Testis (tissue), 2 donors: ENCODE measurements at regions not wholly inside any gene's neighbourhood (a gene's known extent, or its start where the extent isn't known, plus 50 kb on each side); places are given as distances from the start of the nearest gene placed in this dataset.

Experiments used
- DNase-seq: peaks from one replicate; pipeline ENCODE4 v3.0.0-alpha.2; 2019
- H3K27ac ChIP-seq, 2 donors: fragments of 200-600 bp; sonication (generic); one replicate each; pipeline ENCODE4 v1.5.1; 2019
- H3K27me3 ChIP-seq: fragments of 200-600 bp; sonication (generic); one replicate; pipeline ENCODE4 v1.5.1; 2019
- H3K36me3 ChIP-seq: fragments of 200-600 bp; sonication (generic); one replicate; pipeline ENCODE4 v1.5.1; 2017; ENCODE audit warnings: low read depth; ENCODE audit errors: missing control alignments
- H3K4me1 ChIP-seq: fragments of 200-600 bp; sonication (generic); one replicate; pipeline ENCODE4 v1.5.1; 2019
- H3K4me3 ChIP-seq, 2 donors: fragments of 200-600 bp; sonication (generic); one replicate each; pipeline ENCODE4 v1.5.1; 2017 to 2019
- H3K9me3 ChIP-seq: fragments of 200-600 bp; sonication (generic); one replicate; pipeline ENCODE4 v1.5.1; 2017
- CTCF ChIP-seq, 3 experiments: fragments of 450-650 bp in 2 of 3; fragments of 200-600 bp in 1 of 3; sonication (generic) in 1 of 3; IDR thresholded peaks; one replicate each; pipeline ENCODE4 v1.5.1; 2016 to 2019; ENCODE audit warnings: antibody characterized with exemption in 3 of 3, mild to moderate bottlenecking in 2 of 3, moderate library complexity in 1 of 3
- POLR2A ChIP-seq: fragments of 450-650 bp; IDR thresholded peaks from one replicate; pipeline ENCODE4 v1.6.1; 2017; ENCODE audit warnings: antibody characterized with exemption, mild to moderate bottlenecking, moderate library complexity
- WGBS, 2 donors: methylation state at CpG; one replicate each; pipeline ENCODE4 v1.1.5; 2018; 5-methylcytosine and 5-hydroxymethylcytosine counted together
- intact Hi-C: fragments of 100-400 bp; cut with DNase I; formaldehyde crosslinking; loops from one replicate; pipeline ENCODE4 v1.15.1; 2023; ENCODE audit warnings: low total_unique reads

- peaks cover 24% of the 10 kb centered on the region for H3K4me1 ChIP-seq
Measured at GRCh38 chr2:240232961-240233884, 92.8 kb upstream of the OTOS start.

GRCh38 chr2:240233885-240234502 is 93.5 kb upstream of the OTOS start:
- Histone ChIP-seq H3K4me3 (peak overlapping the region in 1 of 2 donors; percentile 43), H3K36me3 (no peaks in the 10 kb centered on the region), H3K9me3 (no peaks in the 10 kb centered on the region), H3K27ac (no peak overlapping the region), H3K27me3 (no peaks in the 10 kb centered on the region), H3K4me1 (peaks cover 24% of the 10 kb centered on the region)
- 42 to 55% methylated on average over 13 to 15 of the region's 15 CpGs for WGBS, 2 donors
- intact Hi-C loops = loop anchor here (5.0 kb wide), 1 partner anchor 203 kb away; the partner anchor contains the start of gene GPC1
- TF ChIP-seq POLR2A (no peak), CTCF (IDR thresholded peaks at IDR 0.05) (no peak)
- DNase-seq = peak; percentile 18

More at GRCh38 chr2:240232961-240233884, 92.8 kb upstream of the OTOS start:
- intact Hi-C loops = loop anchor here (5.0 kb wide), 1 partner anchor 204 kb away; the partner anchor contains the start of gene GPC1
- Histone ChIP-seq H3K36me3 (no peaks in the 10 kb centered on the region), H3K27me3 (no peaks in the 10 kb centered on the region), H3K9me3 (no peaks in the 10 kb centered on the region), H3K4me3 (peak overlapping the region; percentile 31 to 43), H3K27ac (peak overlapping the region in 1 of 2 donors; percentile 31)
- peak; percentile 93 to 97 (median 94) for TF ChIP-seq CTCF (IDR thresholded peaks at IDR 0.05)
- TF ChIP-seq POLR2A = no peak
- DNase-seq = peak; percentile 96
- 8 to 13% methylated on average over 13 to 39 of the region's 39 CpGs for WGBS, 2 donors

- no peaks in the 10 kb centered on the region for H3K9me3 ChIP-seq
- DNase-seq = peak; percentile 14
- 79 to 88% methylated on average over 1 to 8 of the region's 8 CpGs for WGBS, 2 donors
- H3K27me3 ChIP-seq = no peaks in the 10 kb centered on the region
- H3K4me3 ChIP-seq = no peak overlapping the region
- no peaks in the 10 kb centered on the region for H3K36me3 ChIP-seq
- no peak overlapping the region for H3K27ac ChIP-seq
- TF ChIP-seq POLR2A (no peak), CTCF (IDR thresholded peaks at IDR 0.05) (no peak)
- peaks cover 24% of the 10 kb centered on the region for H3K4me1 ChIP-seq
- intact Hi-C loops = loop anchor here (5.0 kb wide), 1 partner anchor 203 kb away; the partner anchor contains the start of gene GPC1
Measured at GRCh38 chr2:240234503-240234951, 94.1 kb upstream of the OTOS start.

GRCh38 chr2:240235149-240235803 is 94.8 kb upstream of the OTOS start:
- no peaks in the 10 kb centered on the region for H3K9me3 ChIP-seq
- WGBS, 2 donors = 94 to 98% methylated on average over 17 of the region's 17 CpGs
- peak; percentile 11 for DNase-seq
- no peaks in the 10 kb centered on the region for H3K36me3 ChIP-seq
- peaks cover 24% of the 10 kb centered on the region for H3K4me1 ChIP-seq
- H3K27me3 ChIP-seq = no peaks in the 10 kb centered on the region
- TF ChIP-seq POLR2A (no peak), CTCF (IDR thresholded peaks at IDR 0.05) (no peak)
- intact Hi-C loops = no loop called here
- no peak overlapping the region for H3K4me3 ChIP-seq
- no peak overlapping the region for H3K27ac ChIP-seq
